Bronchial epithelial cell (primary cell): ENCODE measurements at regions not wholly inside any gene's neighbourhood (a gene's known extent, or its start where the extent isn't known, plus 50 kb on each side); places are given as distances from the start of the nearest gene placed in this dataset.

ENCODE experiments used
- DNase-seq: peaks from one replicate; pipeline ENCODE4 v3.0.0-alpha.2; 2010; ENCODE audit warnings: low read depth
- FAIRE-seq: peaks from 2 replicates; lab custom pipeline; 2011; peaks lifted over from hg19 to GRCh38; lab: Jason Lieb, UNC
- H3K27me3 ChIP-seq: 2 replicates; pipeline ENCODE4 v1.5.1; 2011; ENCODE audit warnings: low read length; ENCODE audit not compliant: control insufficient read depth, insufficient read depth
- H3K36me3 ChIP-seq: 2 replicates; pipeline ENCODE4 v1.5.1; 2011; ENCODE audit warnings: low read length; ENCODE audit not compliant: control insufficient read depth, insufficient read depth
- H3K4me3 ChIP-seq: 2 replicates; pipeline ENCODE4 v1.5.1; 2011; ENCODE audit warnings: mild to moderate bottlenecking, low read depth, low read length, control low read depth
- TF ChIP-seq, protein P1 (sequence below): IDR thresholded peaks from 2 replicates; pipeline ENCODE4 v1.5.1; 2011; ENCODE audit warnings: mild to moderate bottlenecking, moderate library complexity, low read length, control low read depth, inconsistent platforms; ENCODE audit not compliant: insufficient read depth, severe bottlenecking

DNA sequence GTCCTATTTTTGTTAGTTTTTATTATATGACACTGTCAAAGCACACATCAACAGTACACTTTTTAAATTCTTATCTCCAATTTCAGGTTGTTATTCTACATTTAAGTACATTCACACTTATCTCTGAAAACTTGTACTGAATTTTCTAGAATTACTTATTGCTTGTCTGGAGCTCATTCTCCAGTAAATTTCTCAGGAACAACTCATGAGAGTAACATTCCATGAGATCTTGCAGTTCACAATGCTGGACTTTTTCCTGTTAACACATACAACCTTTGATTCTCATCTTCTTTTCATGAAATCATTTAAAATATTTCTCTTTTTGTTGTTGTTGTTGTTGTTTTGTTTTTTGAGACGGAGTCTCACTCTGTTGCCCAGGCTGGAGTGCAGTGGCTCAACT lies 320.9 kb upstream of the CAMK1G start:
- Histone ChIP-seq H3K36me3 (no peaks in the 10 kb centered on the region), H3K4me3 (no peak overlapping the region), H3K27me3 (no peaks in the 10 kb centered on the region)
- FAIRE-seq = no peak
- no peak for DNase-seq
- TF ChIP-seq, protein P1, sequence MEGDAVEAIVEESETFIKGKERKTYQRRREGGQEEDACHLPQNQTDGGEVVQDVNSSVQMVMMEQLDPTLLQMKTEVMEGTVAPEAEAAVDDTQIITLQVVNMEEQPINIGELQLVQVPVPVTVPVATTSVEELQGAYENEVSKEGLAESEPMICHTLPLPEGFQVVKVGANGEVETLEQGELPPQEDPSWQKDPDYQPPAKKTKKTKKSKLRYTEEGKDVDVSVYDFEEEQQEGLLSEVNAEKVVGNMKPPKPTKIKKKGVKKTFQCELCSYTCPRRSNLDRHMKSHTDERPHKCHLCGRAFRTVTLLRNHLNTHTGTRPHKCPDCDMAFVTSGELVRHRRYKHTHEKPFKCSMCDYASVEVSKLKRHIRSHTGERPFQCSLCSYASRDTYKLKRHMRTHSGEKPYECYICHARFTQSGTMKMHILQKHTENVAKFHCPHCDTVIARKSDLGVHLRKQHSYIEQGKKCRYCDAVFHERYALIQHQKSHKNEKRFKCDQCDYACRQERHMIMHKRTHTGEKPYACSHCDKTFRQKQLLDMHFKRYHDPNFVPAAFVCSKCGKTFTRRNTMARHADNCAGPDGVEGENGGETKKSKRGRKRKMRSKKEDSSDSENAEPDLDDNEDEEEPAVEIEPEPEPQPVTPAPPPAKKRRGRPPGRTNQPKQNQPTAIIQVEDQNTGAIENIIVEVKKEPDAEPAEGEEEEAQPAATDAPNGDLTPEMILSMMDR = no peak

DNA sequence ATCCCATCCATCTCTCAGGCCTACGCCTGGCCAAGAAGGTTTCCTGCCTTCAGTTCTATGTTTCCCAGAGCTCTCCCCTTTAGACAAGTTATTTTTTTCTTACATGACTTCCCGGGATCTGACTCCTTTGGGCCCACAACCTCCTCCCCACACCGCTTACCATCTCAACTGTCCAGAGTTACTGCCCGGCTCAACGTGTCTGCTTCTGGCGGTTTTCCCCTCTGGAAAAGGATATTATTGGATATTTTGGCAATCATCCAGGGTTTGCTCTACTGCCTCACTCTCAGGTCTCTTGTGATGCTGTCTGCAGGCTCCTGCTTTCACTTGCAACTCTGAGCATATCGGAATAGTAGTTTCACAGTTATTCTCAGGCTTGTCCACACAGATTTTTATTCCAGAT lies 318.2 kb upstream of the CAMK1G start:
- DNase-seq (no peak), FAIRE-seq (no peak)
- no peaks in the 10 kb centered on the region for H3K36me3 ChIP-seq
- TF ChIP-seq, protein P1 = no peak
- H3K4me3 ChIP-seq = no peak overlapping the region
- H3K27me3 ChIP-seq = no peaks in the 10 kb centered on the region

DNA sequence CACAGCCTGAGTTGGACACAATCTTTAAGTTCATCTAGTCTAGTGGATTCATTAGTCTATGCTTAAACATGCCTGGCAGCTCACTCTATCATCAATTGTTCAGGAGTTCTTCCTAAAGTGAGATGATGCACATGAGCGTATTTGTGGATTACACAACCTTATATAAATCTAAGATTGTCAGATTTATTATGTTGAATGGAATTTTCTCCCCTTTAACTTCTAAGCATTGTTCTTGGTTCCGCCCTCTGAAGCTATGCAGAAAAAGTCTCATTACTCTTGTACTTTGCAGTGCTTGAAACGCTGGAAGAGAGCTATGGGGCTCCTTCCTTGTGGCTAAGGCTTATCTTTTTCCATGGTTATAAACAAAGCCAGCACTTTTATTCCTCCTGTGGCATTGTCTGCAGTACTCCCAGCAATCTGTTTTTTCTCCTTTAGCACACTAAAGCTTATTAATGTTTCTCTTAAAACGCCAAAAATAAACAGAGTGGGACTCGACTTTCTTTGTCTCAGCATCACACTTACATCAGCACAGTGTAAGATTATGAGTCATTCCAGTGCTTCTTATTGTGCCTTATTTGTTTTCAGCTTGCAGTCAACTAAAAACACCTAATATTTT lies 316.8 kb upstream of the CAMK1G start:
- TF ChIP-seq, protein P1 = no peak
- no peak for FAIRE-seq
- Histone ChIP-seq H3K36me3 (no peaks in the 10 kb centered on the region), H3K4me3 (no peak overlapping the region), H3K27me3 (no peaks in the 10 kb centered on the region)
- DNase-seq = peak; percentile 58

DNA sequence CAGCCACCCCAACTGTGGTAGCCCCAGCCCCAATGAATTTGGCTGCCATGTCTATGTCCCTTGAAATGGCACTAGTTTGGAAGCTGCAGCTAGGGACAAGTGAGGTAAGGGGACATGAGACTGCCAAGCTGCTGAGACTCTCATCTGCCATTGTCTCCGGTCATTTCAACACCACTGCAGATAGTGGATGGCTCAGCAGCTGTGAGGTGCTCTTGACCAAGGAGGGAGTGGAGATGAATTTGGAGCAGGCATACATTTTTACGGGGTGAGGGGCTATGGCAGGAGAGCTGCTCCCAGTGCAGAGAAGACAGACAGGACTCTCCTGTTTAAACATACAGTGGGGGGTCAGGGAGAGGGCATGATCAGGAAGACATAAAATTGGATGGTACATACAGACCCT lies 315.5 kb upstream of the CAMK1G start:
- H3K36me3 ChIP-seq = no peaks in the 10 kb centered on the region
- no peak for DNase-seq
- H3K4me3 ChIP-seq = no peak overlapping the region
- H3K27me3 ChIP-seq = no peaks in the 10 kb centered on the region
- TF ChIP-seq, protein P1 = no peak
- no peak for FAIRE-seq

DNA sequence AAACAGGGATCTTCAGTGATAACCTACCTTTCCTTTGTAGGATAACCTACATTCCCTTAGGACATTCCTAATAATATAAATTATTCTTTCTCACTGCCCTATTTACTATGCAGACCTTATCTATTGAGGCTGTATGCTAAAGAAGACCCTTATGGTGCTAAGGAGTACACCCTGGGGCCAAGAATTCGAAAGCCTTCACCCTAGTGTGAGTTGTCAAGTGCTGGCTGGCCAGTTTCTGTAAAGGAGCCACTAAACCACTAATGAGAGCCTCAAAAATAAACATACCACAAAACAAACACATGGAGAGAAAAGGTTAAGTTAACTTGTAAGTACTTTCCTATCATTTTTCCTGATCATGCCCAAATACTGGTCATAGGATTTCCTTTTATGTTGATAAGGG lies 315.0 kb upstream of the CAMK1G start:
- H3K36me3 ChIP-seq = no peaks in the 10 kb centered on the region
- FAIRE-seq (no peak), DNase-seq (no peak)
- TF ChIP-seq, protein P1 = no peak
- H3K4me3 ChIP-seq = no peak overlapping the region
- no peaks in the 10 kb centered on the region for H3K27me3 ChIP-seq

DNA sequence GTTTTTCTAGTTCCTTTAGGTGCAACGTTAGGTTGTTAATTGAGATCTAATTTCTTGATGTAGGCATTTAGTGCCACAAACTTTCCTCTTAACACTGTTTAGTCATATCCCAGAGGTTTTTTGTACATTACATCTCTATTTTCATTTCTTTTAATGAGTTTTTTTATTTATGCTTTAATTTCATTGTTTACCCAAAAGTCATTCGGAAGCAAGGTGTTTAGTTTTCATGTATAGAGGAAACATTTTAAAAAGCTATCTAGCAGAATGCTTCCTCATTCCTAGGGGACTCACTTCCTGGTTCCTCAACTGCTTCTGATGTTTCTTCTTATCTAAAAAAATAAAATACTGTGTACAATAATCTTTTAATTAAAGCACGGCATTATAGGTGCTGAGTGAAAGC lies 307.2 kb upstream of the CAMK1G start:
- DNase-seq = no peak
- H3K36me3 ChIP-seq = no peaks in the 10 kb centered on the region
- no peak for FAIRE-seq
- H3K4me3 ChIP-seq = no peak overlapping the region
- H3K27me3 ChIP-seq = no peaks in the 10 kb centered on the region
- TF ChIP-seq, protein P1 = no peak
